HG03442 (cell line): ENCODE measurements at regions not wholly inside any gene's neighbourhood (a gene's known extent, or its start where the extent isn't known, plus 50 kb on each side); places are given as distances from the start of the nearest gene placed in this dataset.

ENCODE experiments used
- ATAC-seq: cut with Tn5 transposase; IDR thresholded peaks from one replicate; pipeline ENCODE4 v1.9.1; 2021; ENCODE audit warnings: mild to moderate bottlenecking, moderate library complexity; ENCODE audit not compliant: unreplicated experiment

GRCh38 chr9:75408391-75408790 lies 320.1 kb downstream of the OSTF1 start:
- ATAC-seq: no peak

DNA sequence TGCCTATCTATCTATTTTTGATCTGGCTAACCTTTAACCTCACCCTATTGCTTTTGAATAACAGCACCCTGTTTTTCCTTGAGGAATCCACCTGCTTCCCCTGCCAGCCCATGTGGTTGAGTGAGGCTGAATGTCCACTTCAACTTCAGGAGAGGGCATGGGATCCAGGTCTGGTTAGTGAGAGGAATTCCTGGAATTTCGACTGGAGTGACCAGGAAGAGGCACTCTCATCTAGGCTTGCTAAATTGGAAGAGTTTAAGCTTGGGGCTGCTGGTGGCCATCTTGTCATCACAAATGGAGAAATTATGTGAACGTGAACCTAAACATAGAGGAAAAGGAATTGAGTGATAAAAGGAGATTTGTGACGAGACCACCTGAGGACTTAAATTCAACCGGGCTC lies 322.1 kb downstream of the OSTF1 start:
- ATAC-seq: no peak

GRCh38 chr9:75414371-75415160 lies 326.3 kb downstream of the OSTF1 start:
- no peak for ATAC-seq

DNA sequence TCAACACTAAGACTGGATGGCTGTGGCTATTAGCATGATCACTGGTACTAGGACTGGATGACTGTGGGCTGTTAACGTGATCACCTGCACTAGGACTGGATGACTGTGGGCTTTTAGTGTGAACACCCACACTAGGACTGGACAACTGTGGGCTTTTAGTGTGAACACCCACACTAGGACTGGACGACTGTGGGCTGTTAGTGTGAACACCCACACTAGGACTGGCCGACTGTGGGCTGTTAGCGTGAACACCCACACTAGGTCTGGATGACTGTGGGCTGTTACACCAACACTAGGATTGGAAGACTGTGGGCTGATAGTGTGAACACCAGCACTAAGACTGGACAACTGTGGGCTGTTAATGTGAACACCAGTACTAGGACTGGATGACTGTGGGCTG lies 329.2 kb downstream of the OSTF1 start:
- ATAC-seq: no peak

DNA sequence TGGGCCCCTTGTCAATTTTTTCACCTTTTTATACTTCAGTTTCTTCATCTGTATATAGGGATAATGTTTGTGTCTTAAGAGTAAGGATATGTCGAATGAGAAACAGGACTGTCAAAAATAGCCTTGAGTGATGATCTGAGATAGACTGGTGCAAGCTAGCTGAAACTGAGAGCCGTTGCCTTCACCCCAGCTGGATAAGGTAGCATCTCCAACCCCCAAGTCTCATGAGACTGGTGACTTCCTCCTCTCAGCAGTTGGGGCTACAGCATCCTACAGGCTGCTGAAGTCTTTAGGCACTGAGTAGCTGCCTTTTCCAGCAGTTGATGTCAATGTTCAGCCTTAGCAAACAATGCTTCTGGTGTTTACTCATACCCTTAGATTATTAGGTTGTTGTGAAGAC lies 330.2 kb downstream of the OSTF1 start:
- peak; percentile 72 for ATAC-seq

DNA sequence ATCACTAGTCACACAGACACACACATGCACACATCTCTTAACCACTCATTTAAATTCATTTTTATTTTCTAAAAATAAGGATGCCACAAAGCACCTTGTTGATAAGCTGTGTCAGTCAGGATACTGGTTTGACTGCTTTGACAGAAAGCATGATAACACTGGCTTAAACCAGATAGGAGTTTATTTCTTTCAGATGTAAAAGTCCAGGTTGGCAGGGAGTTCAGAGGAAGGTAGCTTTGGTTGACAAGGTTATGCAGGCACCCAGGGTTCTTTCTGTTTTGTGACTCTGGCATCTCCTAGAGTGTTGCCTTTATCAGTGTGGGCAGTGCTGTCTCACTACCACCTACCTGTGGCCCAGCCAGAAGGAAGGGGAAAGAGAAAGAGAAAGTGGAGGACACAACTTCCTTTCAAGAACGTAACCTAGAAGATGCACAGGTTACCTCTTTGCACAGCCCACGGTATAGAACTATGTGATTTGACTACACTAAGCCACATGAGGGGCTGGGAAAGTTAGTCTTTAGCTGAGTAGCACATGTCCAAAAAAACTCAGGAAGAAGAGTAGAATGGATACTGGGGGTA lies 334.7 kb downstream of the OSTF1 start:
- ATAC-seq: peak; percentile 56

DNA sequence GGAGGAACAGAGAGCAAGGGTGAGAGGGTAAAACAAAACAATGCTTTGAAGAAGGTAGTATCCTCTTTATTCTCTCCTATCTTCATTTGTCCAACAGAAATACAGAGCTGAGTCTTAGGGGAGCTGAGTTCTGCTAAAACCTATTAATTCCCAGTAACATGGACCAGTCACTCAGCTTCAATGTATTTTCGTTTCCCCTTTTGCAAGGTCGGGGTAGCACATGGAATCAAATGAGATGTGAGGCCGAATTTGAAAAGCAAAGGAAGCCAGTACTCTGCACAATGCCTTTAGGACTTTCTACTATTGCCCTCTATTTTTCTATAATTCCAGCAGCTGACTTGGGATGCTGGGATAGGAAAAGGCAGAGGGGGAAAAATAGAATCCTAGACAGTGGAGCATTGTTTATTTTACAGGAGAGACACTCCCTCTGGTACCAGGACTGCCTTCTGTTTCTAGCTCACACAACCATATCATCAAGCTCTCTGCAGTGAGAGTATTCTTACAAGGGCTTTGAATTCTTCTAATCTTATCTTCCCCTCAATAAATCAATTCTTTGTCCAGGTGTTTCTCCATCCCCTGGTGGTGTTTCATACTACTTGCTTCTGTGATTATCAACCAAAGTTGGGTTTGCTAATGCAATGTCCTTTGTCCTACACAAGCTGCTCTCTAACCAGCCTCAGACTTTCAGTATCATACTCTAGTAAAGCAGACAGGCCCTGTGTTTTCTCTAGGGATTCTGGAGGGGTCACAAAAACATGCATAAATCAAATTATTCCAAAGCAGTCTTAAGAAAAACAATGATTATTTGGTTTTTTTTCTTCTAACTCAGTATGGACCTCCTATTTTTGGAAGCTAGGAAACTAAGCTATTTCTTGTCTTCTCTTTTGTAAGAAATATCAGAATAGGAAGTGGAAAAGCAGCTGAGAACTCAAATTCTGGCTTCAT lies 341.5 kb downstream of the OSTF1 start:
- no peak for ATAC-seq

GRCh38 chr9:75431375-75431774 lies 343.1 kb downstream of the OSTF1 start:
- ATAC-seq: no peak

GRCh38 chr9:75432386-75432785 lies 344.1 kb downstream of the OSTF1 start:
- ATAC-seq: no peak

- no peak for ATAC-seq
Observed at GRCh38 chr9:75432888-75433287, 344.6 kb downstream of the OSTF1 start.

GRCh38 chr9:75438716-75439115 lies 350.4 kb downstream of the OSTF1 start:
- ATAC-seq: peak; percentile 80

- no peak for ATAC-seq
Observed at GRCh38 chr9:75440914-75441313, 352.6 kb downstream of the OSTF1 start.

DNA sequence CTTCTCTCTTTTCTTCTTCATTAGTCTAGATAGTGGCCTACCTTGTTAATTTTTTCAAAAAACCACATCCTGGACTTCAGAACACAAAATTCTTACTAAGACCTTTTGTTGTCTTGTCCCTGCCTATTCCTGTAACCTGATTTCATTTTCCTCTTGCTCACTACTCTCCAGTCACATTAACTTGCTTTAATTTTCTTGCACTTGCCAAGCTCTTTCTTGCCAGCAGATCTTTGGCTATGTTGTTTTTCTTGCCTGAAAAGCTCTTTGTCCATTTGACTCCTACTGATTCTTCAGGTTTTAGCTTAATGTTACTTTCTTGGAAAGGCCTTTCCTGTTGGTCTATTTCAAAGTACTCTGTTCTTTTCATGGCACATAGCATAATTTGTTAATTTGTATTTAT lies 356.8 kb downstream of the OSTF1 start:
- ATAC-seq: no peak

DNA sequence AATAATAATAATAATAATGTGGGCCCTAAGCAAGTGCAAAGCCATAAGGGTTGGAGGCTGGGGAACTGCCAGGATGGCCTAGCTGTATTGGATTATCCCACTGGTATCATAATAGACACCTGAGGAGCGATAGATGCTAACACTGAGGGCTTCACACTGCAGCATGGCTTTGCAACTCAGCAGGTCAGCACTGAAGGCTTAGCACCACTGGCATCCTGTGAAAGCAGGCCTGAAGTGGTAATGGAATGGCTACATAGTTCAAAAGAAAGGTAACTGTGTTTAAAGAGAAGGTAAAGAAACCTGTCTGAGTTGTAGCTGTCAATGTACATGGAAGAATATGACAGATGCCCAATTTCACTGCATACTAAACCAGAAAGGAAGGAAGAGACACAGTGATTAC lies 359.0 kb downstream of the OSTF1 start:
- no peak for ATAC-seq

GRCh38 chr9:75448281-75448680 lies 360.0 kb downstream of the OSTF1 start:
- ATAC-seq: no peak

DNA sequence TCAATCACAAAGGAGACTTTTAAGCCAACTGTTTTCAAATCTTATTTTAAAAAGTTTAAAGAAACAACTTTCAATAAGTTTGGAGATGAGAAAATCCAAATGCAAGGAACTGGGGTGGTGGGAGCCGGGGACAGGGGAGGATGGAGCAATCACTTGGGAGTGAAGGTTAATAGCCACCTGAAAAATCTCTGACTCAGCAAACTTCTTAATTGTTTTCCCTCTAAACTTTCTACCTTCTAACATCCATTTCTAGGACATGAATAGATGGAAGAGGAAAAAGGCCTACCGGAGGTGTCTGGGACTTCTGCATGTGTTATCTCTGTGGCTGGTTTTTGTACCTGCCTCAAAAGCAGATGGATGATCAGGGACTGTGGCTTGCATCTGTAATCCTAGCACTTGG lies 360.6 kb downstream of the OSTF1 start:
- no peak for ATAC-seq

GRCh38 chr9:75451045-75451444 lies 362.7 kb downstream of the OSTF1 start:
- ATAC-seq: no peak

DNA sequence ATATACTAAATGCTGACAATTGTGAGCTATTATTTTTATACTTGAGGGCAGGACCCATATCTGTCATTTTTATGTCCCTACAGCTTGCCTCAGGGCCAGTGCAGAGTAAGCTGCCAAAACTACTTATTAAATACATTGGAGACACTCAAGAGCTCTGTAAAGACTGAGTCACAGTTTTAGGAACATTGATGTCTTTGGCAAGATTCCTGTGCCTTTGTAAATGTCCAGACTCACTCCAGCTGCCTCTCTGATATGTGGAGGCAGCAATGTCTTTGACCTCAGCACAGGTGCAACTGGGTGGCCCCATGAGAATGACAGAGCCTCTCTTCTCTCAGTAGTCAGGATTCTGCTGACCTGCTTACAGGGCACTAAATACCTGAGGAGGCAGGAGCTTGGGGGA lies 363.2 kb downstream of the OSTF1 start:
- ATAC-seq: no peak

DNA sequence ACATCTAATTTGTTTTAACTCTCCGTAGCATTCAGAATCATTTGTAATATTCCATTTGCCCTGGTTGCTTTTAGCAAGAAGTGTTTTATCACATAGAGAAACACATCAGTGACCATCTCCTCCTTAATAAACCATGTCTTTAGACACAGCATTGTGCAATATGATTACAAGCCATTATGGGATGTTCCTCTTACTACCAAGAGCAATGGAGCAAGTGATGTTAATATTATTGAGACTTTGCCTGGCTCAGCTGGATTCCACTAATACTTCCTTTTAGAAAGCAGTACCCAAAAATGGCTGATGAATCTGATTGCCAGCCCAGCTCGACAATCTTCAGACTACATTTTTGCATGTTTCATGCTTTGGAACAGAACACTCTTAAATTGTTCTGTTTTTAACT lies 364.2 kb downstream of the OSTF1 start:
- ATAC-seq: no peak

DNA sequence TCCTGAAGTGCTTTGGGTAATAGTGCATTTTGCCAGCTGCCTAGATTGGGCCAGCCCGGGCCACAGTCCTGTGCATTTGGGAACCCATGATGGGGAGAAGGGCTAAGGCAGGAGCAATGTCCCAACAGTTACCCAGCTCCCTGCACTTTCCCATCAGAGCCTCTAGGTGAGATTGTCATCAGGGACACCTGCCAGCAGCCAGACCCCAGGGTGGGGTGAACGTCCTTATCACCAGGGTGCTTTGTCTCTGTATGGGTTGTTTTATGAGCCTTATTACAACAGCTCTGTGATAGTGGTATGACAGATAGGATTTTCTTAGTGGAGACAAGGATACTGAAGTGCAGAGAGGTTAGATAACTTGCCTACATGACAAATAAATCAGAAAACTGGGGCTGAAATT lies 365.7 kb downstream of the OSTF1 start:
- ATAC-seq: no peak

DNA sequence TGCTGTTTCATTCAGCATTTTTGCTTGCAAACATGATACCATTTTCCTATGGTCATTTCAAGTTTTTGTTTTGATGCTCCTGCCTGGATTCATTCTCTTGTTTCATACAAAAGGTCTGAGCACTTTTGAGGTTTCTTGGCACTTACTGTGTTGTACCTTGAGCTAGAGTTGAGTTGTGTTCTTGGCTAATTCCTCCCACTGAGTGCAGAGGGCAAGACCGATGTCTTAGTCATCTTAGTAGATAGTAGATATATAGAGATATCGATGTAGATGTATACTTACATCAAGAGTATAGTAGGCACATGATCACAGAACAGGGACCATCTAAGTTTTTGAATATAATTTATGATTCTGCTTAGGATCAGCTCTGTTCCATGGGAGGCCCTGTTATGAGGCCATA lies 366.6 kb downstream of the OSTF1 start:
- no peak for ATAC-seq

- ATAC-seq: peak; percentile 97
Observed at GRCh38 chr9:75455444-75455921, 367.2 kb downstream of the OSTF1 start.
